Peyer's patch (tissue), 4 donors: ENCODE measurements at regions not wholly inside any gene's neighbourhood (a gene's known extent, or its start where the extent isn't known, plus 50 kb on each side); places are given as distances from the start of the nearest gene placed in this dataset.

Experiments
- POLR2A ChIP-seq, 2 donors: fragments of 450-650 bp; IDR thresholded peaks; one replicate each; pipeline ENCODE4 v1.5.1; 2017; ENCODE audit warnings: antibody characterized with exemption in 2 of 2, mild to moderate bottlenecking in 2 of 2, moderate library complexity in 2 of 2
- TF ChIP-seq, protein P1 (sequence below), 6 experiments: fragments of 450-650 bp in 4 of 6; fragments of 200-600 bp in 2 of 6; sonication (generic) in 1 of 6; IDR thresholded peaks; one replicate each; pipeline ENCODE4 v1.5.1; 2017 to 2019; ENCODE audit warnings: antibody characterized with exemption in 6 of 6, mild to moderate bottlenecking in 3 of 6, moderate library complexity in 1 of 6

DNA sequence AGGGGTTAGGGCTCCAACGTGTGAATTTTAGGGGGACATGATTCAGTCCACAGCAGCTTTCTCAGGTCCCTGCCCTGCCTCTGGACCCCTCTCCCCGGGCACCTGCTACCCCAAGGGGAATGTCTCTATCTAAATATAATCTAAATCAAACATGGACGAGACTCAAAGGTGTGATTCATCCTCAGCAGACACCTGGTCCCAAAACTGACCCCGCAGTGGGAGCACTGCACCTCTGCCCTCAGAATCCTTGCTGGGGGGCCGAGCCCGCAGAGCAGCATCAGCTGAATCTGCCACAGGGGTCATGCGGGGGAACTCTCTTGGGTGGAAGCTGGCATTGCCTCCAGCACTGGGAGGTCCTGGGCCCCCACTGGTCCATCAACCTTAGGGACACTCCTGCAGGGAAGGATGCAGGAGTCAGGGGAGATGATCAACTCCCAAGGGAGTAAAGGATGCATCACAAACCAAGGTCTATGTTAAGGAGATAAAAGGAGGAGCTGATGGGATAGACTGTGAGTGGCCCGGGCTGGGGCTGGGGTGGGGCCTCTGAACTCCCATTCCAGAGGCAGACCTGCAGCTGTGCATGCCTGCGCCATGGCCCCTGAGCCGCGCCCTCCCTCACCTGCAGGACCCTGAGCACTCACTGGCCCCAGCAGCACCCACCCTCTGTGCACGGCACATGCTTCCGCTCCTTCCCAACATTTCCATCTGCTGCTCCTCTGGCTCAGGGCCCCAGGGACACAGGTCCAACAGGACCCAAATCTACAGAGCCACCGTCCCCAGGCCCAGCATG lies 54.0 kb downstream of the ADRA2C start:
- TF ChIP-seq, protein P1, sequence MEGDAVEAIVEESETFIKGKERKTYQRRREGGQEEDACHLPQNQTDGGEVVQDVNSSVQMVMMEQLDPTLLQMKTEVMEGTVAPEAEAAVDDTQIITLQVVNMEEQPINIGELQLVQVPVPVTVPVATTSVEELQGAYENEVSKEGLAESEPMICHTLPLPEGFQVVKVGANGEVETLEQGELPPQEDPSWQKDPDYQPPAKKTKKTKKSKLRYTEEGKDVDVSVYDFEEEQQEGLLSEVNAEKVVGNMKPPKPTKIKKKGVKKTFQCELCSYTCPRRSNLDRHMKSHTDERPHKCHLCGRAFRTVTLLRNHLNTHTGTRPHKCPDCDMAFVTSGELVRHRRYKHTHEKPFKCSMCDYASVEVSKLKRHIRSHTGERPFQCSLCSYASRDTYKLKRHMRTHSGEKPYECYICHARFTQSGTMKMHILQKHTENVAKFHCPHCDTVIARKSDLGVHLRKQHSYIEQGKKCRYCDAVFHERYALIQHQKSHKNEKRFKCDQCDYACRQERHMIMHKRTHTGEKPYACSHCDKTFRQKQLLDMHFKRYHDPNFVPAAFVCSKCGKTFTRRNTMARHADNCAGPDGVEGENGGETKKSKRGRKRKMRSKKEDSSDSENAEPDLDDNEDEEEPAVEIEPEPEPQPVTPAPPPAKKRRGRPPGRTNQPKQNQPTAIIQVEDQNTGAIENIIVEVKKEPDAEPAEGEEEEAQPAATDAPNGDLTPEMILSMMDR (IDR thresholded peaks at IDR 0.05), result no peak
- no peak for TF ChIP-seq POLR2A (IDR thresholded peaks at IDR 0.05)
